GM23248 (cell line): ENCODE measurements at regions not wholly inside any gene's neighbourhood (a gene's known extent, or its start where the extent isn't known, plus 50 kb on each side); places are given as distances from the start of the nearest gene placed in this dataset.
A peak's percentile ranks its signal among the peaks of the same experiment; 100 is the strongest.

Experiments
- DNase-seq: peaks from one replicate; pipeline ENCODE4 v3.0.0-alpha.2; 2015
- H2AFZ ChIP-seq: fragments of 200-600 bp; sonication (generic); 2 replicates; pipeline ENCODE4 v1.6.1; 2016; ENCODE audit warnings: antibody characterized with exemption
- H3F3A ChIP-seq: fragments of 200-600 bp; sonication (generic); 2 replicates; pipeline ENCODE4 v1.6.1; 2016; ENCODE audit warnings: mild to moderate bottlenecking, antibody characterized with exemption, mixed run types; ENCODE audit not compliant: insufficient read depth
- H3K27ac ChIP-seq: fragments of 200-600 bp; sonication (generic); 2 replicates; pipeline ENCODE4 v1.5.1; 2016; ENCODE audit warnings: mild to moderate bottlenecking
- H3K27me3 ChIP-seq: fragments of 200-600 bp; sonication (generic); replicated peaks from 2 replicates; pipeline ENCODE4 v1.6.1; 2016; ENCODE audit warnings: mild to moderate bottlenecking; ENCODE audit not compliant: insufficient read depth
- H3K36me3 ChIP-seq: fragments of 200-600 bp; sonication (generic); 2 replicates; pipeline ENCODE4 v1.6.1; 2016; ENCODE audit warnings: low read depth, mild to moderate bottlenecking
- H3K4me1 ChIP-seq: fragments of 200-600 bp; sonication (generic); 2 replicates; pipeline ENCODE4 v1.6.1; 2016; ENCODE audit warnings: mild to moderate bottlenecking; ENCODE audit not compliant: insufficient read depth
- H3K4me2 ChIP-seq: fragments of 200-600 bp; sonication (generic); one replicate; pipeline ENCODE4 v1.6.1; 2016; ENCODE audit warnings: mild to moderate bottlenecking; ENCODE audit not compliant: unreplicated experiment
- H3K4me3 ChIP-seq: fragments of 200-600 bp; sonication (generic); 2 replicates; pipeline ENCODE4 v1.5.1; 2016; ENCODE audit warnings: mild to moderate bottlenecking
- H3K79me2 ChIP-seq: fragments of 200-600 bp; sonication (generic); 2 replicates; pipeline ENCODE4 v1.6.1; 2016; ENCODE audit warnings: mild to moderate bottlenecking; ENCODE audit not compliant: insufficient read depth
- H3K9ac ChIP-seq: fragments of 200-600 bp; sonication (generic); 2 replicates; pipeline ENCODE4 v1.6.1; 2016; ENCODE audit warnings: mild to moderate bottlenecking
- H3K9me2 ChIP-seq: fragments of 200-600 bp; sonication (generic); 2 replicates; pipeline ENCODE4 v1.6.1; 2016; ENCODE audit warnings: mixed run types, mild to moderate bottlenecking, moderate library complexity; ENCODE audit not compliant: insufficient read depth
- H3K9me3 ChIP-seq: fragments of 200-600 bp; sonication (generic); one replicate; pipeline ENCODE4 v1.6.1; 2017; ENCODE audit warnings: low read depth
- H4K20me1 ChIP-seq: fragments of 200-600 bp; sonication (generic); 2 replicates; pipeline ENCODE4 v1.6.0; 2016; ENCODE audit not compliant: insufficient read depth
- EZH2 ChIP-seq: fragments of 200-600 bp; sonication (generic); IDR thresholded peaks from 2 replicates; pipeline ENCODE4 v1.6.1; 2018; ENCODE audit warnings: antibody characterized with exemption, mild to moderate bottlenecking; ENCODE audit not compliant: insufficient read depth, poor library complexity, severe bottlenecking
- EZH2phosphoT487 ChIP-seq: fragments of 200-600 bp; sonication (generic); IDR thresholded peaks from 2 replicates; pipeline ENCODE4 v1.6.1; 2018; ENCODE audit warnings: antibody characterized with exemption, moderate library complexity, mild to moderate bottlenecking, low read depth; ENCODE audit not compliant: insufficient read depth
- WGBS, 2 experiments: methylation state at CpG; one replicate each; pipeline ENCODE4 v1.1.6; 2015 to 2017; ENCODE audit warnings: low lambda C conversion rate in 2 of 2, low coverage in 1 of 2; ENCODE audit errors: missing lambda C conversion rate in 2 of 2; 5-methylcytosine and 5-hydroxymethylcytosine counted together
- in situ Hi-C: fragments of 300-500 bp; cut with MboI; formaldehyde crosslinking; loops from 2 replicates; pipeline ENCODE4 v1.15.0; 2020

GRCh38 chr4:188707036-188707435 is 567.8 kb downstream of the TRIML1 start:
- H3K27me3 ChIP-seq: no peaks in the 10 kb centered on the region
- WGBS, 2 experiments: 45 to 46% methylated on average over 4 of the region's 4 CpGs
- no peak overlapping the region for H2AFZ ChIP-seq
- no peaks in the 10 kb centered on the region for H4K20me1 ChIP-seq
- no peak overlapping the region for H3K4me2 ChIP-seq
- no peak overlapping the region for H3K9ac ChIP-seq
- no peak overlapping the region for H3K27ac ChIP-seq
- H3K9me3 ChIP-seq: no peaks in the 10 kb centered on the region
- H3K36me3 ChIP-seq: no peaks in the 10 kb centered on the region
- no peak for TF ChIP-seq EZH2phosphoT487
- TF ChIP-seq EZH2: no peak
- in situ Hi-C loops: no loop called here
- H3K4me1 ChIP-seq: no peaks in the 10 kb centered on the region
- no peaks in the 10 kb centered on the region for H3K79me2 ChIP-seq
- no peak overlapping the region for H3K4me3 ChIP-seq
- no peaks in the 10 kb centered on the region for H3F3A ChIP-seq
- no peak for DNase-seq
- H3K9me2 ChIP-seq: no peaks in the 10 kb centered on the region

DNA sequence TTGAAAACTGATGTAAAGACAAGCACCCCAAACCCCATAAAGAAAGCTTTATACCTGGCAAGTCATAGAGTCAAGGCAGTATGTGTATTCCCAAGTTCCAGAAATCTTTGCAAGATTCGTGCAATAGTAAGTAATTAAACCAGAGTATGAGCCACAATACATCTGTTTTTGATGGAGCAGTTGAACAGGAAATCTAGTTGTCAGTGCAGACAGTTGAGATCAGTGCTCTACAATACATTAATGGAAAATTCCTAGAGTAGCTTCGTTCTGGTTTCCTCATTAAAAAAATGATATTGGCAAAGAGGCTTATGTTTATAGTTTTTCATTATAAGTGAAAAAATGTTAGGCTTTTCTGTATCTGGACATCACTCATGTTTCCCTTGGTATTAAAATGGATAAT is 575.3 kb downstream of the TRIML1 start:
- Histone ChIP-seq H3K27ac (peak overlapping the region; percentile 51), H3K4me3 (no peak overlapping the region), H3K9me3 (no peaks in the 10 kb centered on the region), H3K4me1 (no peaks in the 10 kb centered on the region), H3K4me2 (no peak overlapping the region), H3K36me3 (no peaks in the 10 kb centered on the region), H4K20me1 (no peaks in the 10 kb centered on the region), H3K79me2 (no peaks in the 10 kb centered on the region), H3K27me3 (no peaks in the 10 kb centered on the region), H2AFZ (no peak overlapping the region), H3F3A (no peaks in the 10 kb centered on the region), H3K9me2 (no peaks in the 10 kb centered on the region), H3K9ac (no peak overlapping the region)
- 0% methylated on average over 2 of the region's 2 CpGs for WGBS, 2 experiments
- peak; percentile 32 for DNase-seq
- TF ChIP-seq EZH2 (no peak), EZH2phosphoT487 (no peak)
- in situ Hi-C loops: no loop called here

- peak; percentile 64 for DNase-seq
Observed at GRCh38 chr4:188714907-188715306, 575.7 kb downstream of the TRIML1 start.

DNA sequence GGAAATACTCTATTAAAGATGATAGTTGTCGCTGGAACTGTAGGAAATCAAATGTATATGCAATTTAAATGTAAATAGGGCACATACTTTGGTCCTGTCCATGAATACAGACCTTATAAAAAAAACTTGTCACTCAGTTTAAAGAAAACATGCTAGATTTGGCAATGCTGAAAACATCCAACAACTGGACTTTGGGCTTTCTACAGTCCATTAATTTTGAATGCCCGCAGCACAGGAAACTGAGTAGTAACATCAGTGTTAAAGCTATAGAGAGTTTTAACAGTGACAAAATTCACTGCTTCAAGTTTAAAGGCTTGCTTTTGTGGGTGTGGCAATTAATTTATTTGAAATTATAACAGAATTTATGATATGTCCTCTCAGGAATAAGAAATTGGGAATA is 578.4 kb downstream of the TRIML1 start:
- Histone ChIP-seq H4K20me1 (no peaks in the 10 kb centered on the region), H3K4me1 (no peaks in the 10 kb centered on the region), H3K4me3 (no peak overlapping the region), H3F3A (no peaks in the 10 kb centered on the region), H3K27me3 (no peaks in the 10 kb centered on the region), H3K4me2 (no peak overlapping the region), H3K9me3 (no peaks in the 10 kb centered on the region), H3K27ac (no peak overlapping the region), H2AFZ (no peak overlapping the region), H3K36me3 (no peaks in the 10 kb centered on the region), H3K9me2 (no peaks in the 10 kb centered on the region), H3K79me2 (no peaks in the 10 kb centered on the region), H3K9ac (no peak overlapping the region)
- WGBS, 2 experiments: 35 to 45% methylated on average over 2 of the region's 2 CpGs
- TF ChIP-seq EZH2: no peak
- TF ChIP-seq EZH2phosphoT487: no peak
- in situ Hi-C loops: no loop called here
- no peak for DNase-seq

More at GRCh38 chr4:188714907-188715306, 575.7 kb downstream of the TRIML1 start:
- H3K9me2 ChIP-seq: no peaks in the 10 kb centered on the region
- no peak overlapping the region for H2AFZ ChIP-seq
- no peaks in the 10 kb centered on the region for H3K79me2 ChIP-seq
- no peak overlapping the region for H3K4me3 ChIP-seq
- H3K4me1 ChIP-seq: no peaks in the 10 kb centered on the region
- H3K9me3 ChIP-seq: no peaks in the 10 kb centered on the region
- no peak overlapping the region for H3K4me2 ChIP-seq
- H3K9ac ChIP-seq: no peak overlapping the region
- H3K27me3 ChIP-seq: no peaks in the 10 kb centered on the region
- in situ Hi-C loops: no loop called here
- H3K27ac ChIP-seq: peak overlapping the region; percentile 51
- WGBS, 2 experiments: 10 to 14% methylated on average over 3 of the region's 3 CpGs
- no peaks in the 10 kb centered on the region for H4K20me1 ChIP-seq
- H3K36me3 ChIP-seq: no peaks in the 10 kb centered on the region
- H3F3A ChIP-seq: no peaks in the 10 kb centered on the region
- TF ChIP-seq EZH2phosphoT487 (peak; percentile 68; the same call in 1 of the 2 replicates), EZH2 (no peak)

GRCh38 chr4:188719794-188720193 is 580.6 kb downstream of the TRIML1 start:
- H3K4me1 ChIP-seq: no peaks in the 10 kb centered on the region
- no peak overlapping the region for H3K27ac ChIP-seq
- no peaks in the 10 kb centered on the region for H3F3A ChIP-seq
- H2AFZ ChIP-seq: no peak overlapping the region
- no peaks in the 10 kb centered on the region for H3K27me3 ChIP-seq
- peak; percentile 6 for DNase-seq
- H3K9me2 ChIP-seq: no peaks in the 10 kb centered on the region
- no peaks in the 10 kb centered on the region for H3K9me3 ChIP-seq
- H4K20me1 ChIP-seq: no peaks in the 10 kb centered on the region
- in situ Hi-C loops: no loop called here
- WGBS, 2 experiments: 65 to 69% methylated on average over 1 of the region's 1 CpG
- no peaks in the 10 kb centered on the region for H3K36me3 ChIP-seq
- H3K9ac ChIP-seq: no peak overlapping the region
- no peak overlapping the region for H3K4me3 ChIP-seq
- H3K4me2 ChIP-seq: no peak overlapping the region
- no peaks in the 10 kb centered on the region for H3K79me2 ChIP-seq
- TF ChIP-seq EZH2: no peak
